Hematopoietic multipotent progenitor cell treated with erythropoietin and hydrocortisone succinate and interleukin-3 and kit ligand, for 4 days (in vitro differentiated cells): ENCODE measurements at regions not wholly inside any gene's neighbourhood (a gene's known extent, or its start where the extent isn't known, plus 50 kb on each side); places are given as distances from the start of the nearest gene placed in this dataset.
"Not testable (repeated sequence)": the region's sequence is repeated elsewhere in the genome, so short reads cannot be mapped to it uniquely, and the experiment has no call there.

Experiments
- DNase-seq: peaks from one replicate; pipeline ENCODE4 v3.0.0-alpha.2; 2015

GRCh38 chr9:109986521-109986991 is 206.6 kb downstream of the PALM2AKAP2 start:
- peak; percentile 41 for DNase-seq

- DNase-seq = no peak
Measured at GRCh38 chr9:109989296-109989695, 209.3 kb downstream of the PALM2AKAP2 start.

- DNase-seq = no peak
Measured at GRCh38 chr9:109990541-109990940, 210.5 kb downstream of the PALM2AKAP2 start.

- DNase-seq = no peak
Measured at GRCh38 chr9:109992293-109992692, 212.3 kb downstream of the PALM2AKAP2 start.

GRCh38 chr9:109993250-109993978 is 213.4 kb downstream of the PALM2AKAP2 start:
- DNase-seq = no peak

GRCh38 chr9:109994141-109994540 is 213.8 kb downstream of the C9orf152 start:
- no peak for DNase-seq

- DNase-seq = no peak
Measured at GRCh38 chr9:109996936-109997580, 210.9 kb downstream of the C9orf152 start.

GRCh38 chr9:109997682-109998081 is 210.3 kb downstream of the C9orf152 start:
- no peak for DNase-seq

- not testable (repeated sequence) for DNase-seq
Measured at GRCh38 chr9:110005521-110005920, 202.4 kb downstream of the C9orf152 start.

GRCh38 chr9:110006657-110007056 is 201.3 kb downstream of the C9orf152 start:
- no peak for DNase-seq

- DNase-seq = no peak
Measured at GRCh38 chr9:110007477-110008270, 200.3 kb downstream of the C9orf152 start.

- peak; percentile 33 for DNase-seq
Measured at GRCh38 chr9:110008663-110009062, 199.3 kb downstream of the C9orf152 start.

- no peak for DNase-seq
Measured at GRCh38 chr9:110011628-110012320, 196.2 kb downstream of the C9orf152 start.

- no peak for DNase-seq
Measured at GRCh38 chr9:110013064-110013463, 194.9 kb downstream of the C9orf152 start.

GRCh38 chr9:110015759-110016158 is 192.2 kb downstream of the C9orf152 start:
- no peak for DNase-seq

GRCh38 chr9:110016340-110016739 is 191.6 kb downstream of the C9orf152 start:
- DNase-seq = no peak

- DNase-seq = not testable (repeated sequence)
Measured at GRCh38 chr9:110020216-110020615, 187.7 kb downstream of the C9orf152 start.

GRCh38 chr9:110021891-110022290 is 186.1 kb downstream of the C9orf152 start:
- peak; percentile 70 for DNase-seq

- DNase-seq = not testable (repeated sequence)
Measured at GRCh38 chr9:110023221-110023620, 184.7 kb downstream of the C9orf152 start.

GRCh38 chr9:110025551-110026170 is 182.3 kb downstream of the C9orf152 start:
- peak; percentile 20 for DNase-seq

GRCh38 chr9:110027671-110028081 is 180.3 kb downstream of the C9orf152 start:
- peak; percentile 40 for DNase-seq

- DNase-seq = no peak
Measured at GRCh38 chr9:110028271-110028670, 179.7 kb downstream of the C9orf152 start.
